Erythroblast (primary cell): ENCODE measurements at regions not wholly inside any gene's neighbourhood (a gene's known extent, or its start where the extent isn't known, plus 50 kb on each side); places are given as distances from the start of the nearest gene placed in this dataset.

ENCODE experiments used
- GATA1 ChIP-seq: IDR thresholded peaks from 2 replicates; pipeline ENCODE4 v1.6.1; 2011; ENCODE audit warnings: low read depth, mild to moderate bottlenecking, control low read depth, low read length, moderate library complexity
- POLR2A ChIP-seq: IDR thresholded peaks from 2 replicates; pipeline ENCODE4 v1.6.1; 2011; ENCODE audit warnings: mild to moderate bottlenecking, low read length

- no peak for TF ChIP-seq POLR2A
- no peak for TF ChIP-seq GATA1
These were observed 55.6 kb upstream of the TBC1D5 start for GRCh38 chr3:17798000-17798399.
